ENCODE measurements at regions not wholly inside any gene's neighbourhood (a gene's known extent, or its start where the extent isn't known, plus 50 kb on each side); places are given as distances from the start of the nearest gene placed in this dataset.
"Not testable (repeated sequence)": the region's sequence is repeated elsewhere in the genome, so short reads cannot be mapped to it uniquely, and the experiment has no call there.

GRCh38 chr9:33623658-33624586 lies 99.9 kb downstream of the ANKRD18B start:
- DNase-seq: peak; percentile 75 to 88

- not testable (repeated sequence) for DNase-seq
These were observed 104.3 kb downstream of the ANKRD18B start for GRCh38 chr9:33628318-33628717.

GRCh38 chr9:33628865-33629410 lies 104.9 kb downstream of the ANKRD18B start:
- no peak for DNase-seq

GRCh38 chr9:33633636-33634035 lies 109.6 kb downstream of the ANKRD18B start:
- DNase-seq: no peak

GRCh38 chr9:33637881-33638280 lies 113.8 kb downstream of the ANKRD18B start:
- no peak for DNase-seq

- DNase-seq: no peak
These were observed 114.4 kb downstream of the ANKRD18B start for GRCh38 chr9:33638391-33638915.

GRCh38 chr9:33645706-33646105 lies 121.7 kb downstream of the ANKRD18B start:
- DNase-seq: no peak

- DNase-seq: no peak
These were observed 125.4 kb downstream of the ANKRD18B start for GRCh38 chr9:33649463-33649862.

- DNase-seq: no peak
These were observed 127.1 kb downstream of the ANKRD18B start for GRCh38 chr9:33651125-33651524.

GRCh38 chr9:33659921-33660320 lies 135.4 kb upstream of the PRSS3 start:
- DNase-seq: peak; percentile 66 to 69

- no peak for DNase-seq
These were observed 134.6 kb upstream of the PRSS3 start for GRCh38 chr9:33660772-33661171.

GRCh38 chr9:33661176-33661575 lies 134.2 kb upstream of the PRSS3 start:
- DNase-seq: no peak

GRCh38 chr9:33662871-33663270 lies 132.5 kb upstream of the PRSS3 start:
- DNase-seq: no peak

- not testable (repeated sequence) for DNase-seq
These were observed 119.1 kb upstream of the PRSS3 start for GRCh38 chr9:33676194-33676745.

GRCh38 chr9:33676746-33677505 lies 118.4 kb upstream of the PRSS3 start:
- peak in 1 of 2 donors; percentile 5 for DNase-seq

- no peak for DNase-seq
These were observed 117.9 kb upstream of the PRSS3 start for GRCh38 chr9:33677506-33677809.

- no peak for DNase-seq
These were observed 117.4 kb upstream of the PRSS3 start for GRCh38 chr9:33677961-33678360.

- no peak for DNase-seq
These were observed 112.8 kb upstream of the PRSS3 start for GRCh38 chr9:33682551-33682950.

GRCh38 chr9:33684831-33685230 lies 110.5 kb upstream of the PRSS3 start:
- peak in 1 of 2 donors; percentile 70 for DNase-seq

GRCh38 chr9:33686942-33687341 lies 108.4 kb upstream of the PRSS3 start:
- no peak for DNase-seq

- peak; percentile 74 to 94 for DNase-seq
These were observed 107.6 kb upstream of the PRSS3 start for GRCh38 chr9:33687779-33688178.

GRCh38 chr9:33690143-33690933 lies 105.0 kb upstream of the PRSS3 start:
- DNase-seq: peak; percentile 53 to 69
